ENCODE measurements at regions not wholly inside any gene's neighbourhood (a gene's known extent, or its start where the extent isn't known, plus 50 kb on each side); places are given as distances from the start of the nearest gene placed in this dataset.

DNA sequence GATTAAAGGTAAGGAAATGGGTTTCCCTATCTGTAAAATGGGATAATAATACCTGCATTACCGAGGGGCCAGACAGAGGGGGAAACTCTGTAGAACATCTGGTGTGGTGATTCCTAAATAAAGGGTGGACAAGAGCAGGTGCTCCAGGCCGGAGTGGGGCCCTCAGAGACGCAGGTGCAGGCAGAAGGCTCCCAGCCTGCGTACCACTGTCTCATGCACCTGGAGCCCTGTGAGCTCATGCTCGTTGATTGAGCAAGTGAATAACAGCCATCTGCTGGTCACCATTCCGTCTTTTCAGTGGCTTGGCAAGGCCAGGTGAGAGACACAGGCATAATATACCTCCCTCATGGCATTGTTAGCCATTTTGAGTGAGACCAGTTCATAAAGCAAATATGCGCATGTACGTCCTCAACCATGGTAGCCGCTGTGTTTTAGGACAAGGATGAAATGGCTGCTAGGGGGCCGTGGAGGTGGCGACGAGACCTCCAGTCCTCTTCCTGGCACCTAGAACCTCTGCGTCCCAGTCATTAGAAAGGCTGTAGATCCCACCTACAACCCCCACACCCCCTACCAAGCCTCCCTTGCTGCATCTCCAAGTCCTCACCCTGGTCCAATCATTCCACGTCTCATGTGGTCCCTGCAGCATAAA, 198.0 kb upstream of the MVB12B start:
- no peak for TF ChIP-seq RARB (CRISPR knock-in tag; IDR thresholded peaks at IDR 0.05)
- no peak for TF ChIP-seq GLIS3 (CRISPR knock-in tag; IDR thresholded peaks at IDR 0.05)
- no peak for TF ChIP-seq ZNF70 (CRISPR knock-in tag; IDR thresholded peaks at IDR 0.05)
